GM21360 (cell line): ENCODE measurements at regions not wholly inside any gene's neighbourhood (a gene's known extent, or its start where the extent isn't known, plus 50 kb on each side); places are given as distances from the start of the nearest gene placed in this dataset.
"Not testable (repeated sequence)": the region's sequence is repeated elsewhere in the genome, so short reads cannot be mapped to it uniquely, and the experiment has no call there.

Experiments
- ATAC-seq: cut with Tn5 transposase; IDR thresholded peaks from one replicate; pipeline ENCODE4 v1.9.1; 2021; ENCODE audit warnings: mild to moderate bottlenecking, moderate library complexity; ENCODE audit not compliant: unreplicated experiment

- no peak for ATAC-seq
Measured at GRCh38 chr6:27149150-27149549, 98.4 kb upstream of the PRSS16 start.

- ATAC-seq: no peak
Measured at GRCh38 chr6:27154696-27155095, 92.8 kb upstream of the PRSS16 start.

GRCh38 chr6:27156874-27157458 is 90.5 kb upstream of the PRSS16 start:
- no peak for ATAC-seq

- ATAC-seq: peak; percentile 50
Measured at GRCh38 chr6:27157459-27158315, 89.8 kb upstream of the PRSS16 start.

GRCh38 chr6:27158316-27158643 is 89.2 kb upstream of the PRSS16 start:
- no peak for ATAC-seq

GRCh38 chr6:27159725-27160124 is 87.8 kb upstream of the PRSS16 start:
- no peak for ATAC-seq

GRCh38 chr6:27161115-27161514 is 86.4 kb upstream of the PRSS16 start:
- no peak for ATAC-seq

- ATAC-seq: no peak
Measured at GRCh38 chr6:27161603-27161945, 85.9 kb upstream of the PRSS16 start.

GRCh38 chr6:27161946-27162603 is 85.4 kb upstream of the PRSS16 start:
- no peak for ATAC-seq

- ATAC-seq: no peak
Measured at GRCh38 chr6:27163834-27164233, 83.7 kb upstream of the PRSS16 start.

- ATAC-seq: no peak
Measured at GRCh38 chr6:27168108-27168507, 79.4 kb upstream of the PRSS16 start.

GRCh38 chr6:27168586-27169443 is 78.7 kb upstream of the PRSS16 start:
- no peak for ATAC-seq

GRCh38 chr6:27172524-27173231 is 74.8 kb upstream of the PRSS16 start:
- ATAC-seq: not testable (repeated sequence)

- not testable (repeated sequence) for ATAC-seq
Measured at GRCh38 chr6:27173232-27173601, 74.3 kb upstream of the PRSS16 start.

- ATAC-seq: no peak
Measured at GRCh38 chr6:27174958-27175357, 72.5 kb upstream of the PRSS16 start.

GRCh38 chr6:27176096-27176495 is 71.4 kb upstream of the PRSS16 start:
- ATAC-seq: no peak

GRCh38 chr6:27176523-27177484 is 70.7 kb upstream of the PRSS16 start:
- no peak for ATAC-seq

GRCh38 chr6:27177485-27178406 is 69.8 kb upstream of the PRSS16 start:
- peak; percentile 65 for ATAC-seq

GRCh38 chr6:27178407-27178730 is 69.1 kb upstream of the PRSS16 start:
- no peak for ATAC-seq
